ENCODE measurements at regions not wholly inside any gene's neighbourhood (a gene's known extent, or its start where the extent isn't known, plus 50 kb on each side); places are given as distances from the start of the nearest gene placed in this dataset.
"Not testable (repeated sequence)": the region's sequence is repeated elsewhere in the genome, so short reads cannot be mapped to it uniquely, and the experiment has no call there.

GRCh38 chr10:90195288-90195840 lies 494.0 kb downstream of the KIF20B start:
- DNase-seq = no peak

- DNase-seq = no peak
These were observed 496.4 kb downstream of the KIF20B start for GRCh38 chr10:90197766-90198165.

DNA sequence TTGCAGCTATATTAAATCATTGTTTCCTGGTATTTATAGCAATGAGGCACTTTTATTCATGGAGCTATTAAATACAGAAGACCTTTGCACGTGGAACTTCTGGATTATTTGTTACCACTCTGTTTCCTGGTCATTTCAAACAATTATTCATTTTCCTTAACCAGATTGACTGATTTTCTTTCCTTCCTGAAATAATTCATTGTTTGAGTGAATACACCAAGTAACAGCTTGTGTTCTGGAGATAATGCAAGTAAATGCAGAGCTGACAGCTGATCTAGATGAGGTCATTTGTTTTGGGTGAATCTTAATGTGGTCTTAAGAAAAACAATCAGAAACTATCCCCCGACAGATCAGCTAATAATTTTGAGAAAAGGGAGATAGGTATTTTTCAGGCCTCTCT lies 497.7 kb downstream of the KIF20B start:
- no peak for DNase-seq

DNA sequence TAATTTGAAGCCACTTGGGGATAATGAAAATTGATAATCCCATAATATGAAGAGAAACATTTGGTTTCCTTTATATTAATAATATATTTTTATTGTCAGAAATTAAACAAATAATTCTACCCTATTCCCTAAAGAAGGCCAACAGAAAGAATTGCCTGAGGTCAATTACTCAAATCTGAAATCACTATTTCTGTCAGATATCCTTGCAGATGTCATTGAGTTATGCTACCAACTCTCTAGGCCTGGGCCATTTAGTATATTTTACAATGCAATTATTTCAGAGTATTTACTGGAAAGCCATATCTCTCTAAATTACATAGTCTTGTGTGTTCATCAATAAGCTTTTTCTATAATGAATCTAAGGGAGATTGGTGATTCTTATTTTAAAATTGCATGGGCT lies 498.1 kb downstream of the KIF20B start:
- DNase-seq = no peak

- DNase-seq = no peak
These were observed 503.0 kb downstream of the KIF20B start for GRCh38 chr10:90204131-90204955.

GRCh38 chr10:90204956-90205314 lies 503.5 kb downstream of the KIF20B start:
- no peak for DNase-seq

- DNase-seq = no peak
These were observed 503.9 kb downstream of the KIF20B start for GRCh38 chr10:90205340-90205739.

- DNase-seq = no peak
These were observed 512.0 kb downstream of the KIF20B start for GRCh38 chr10:90213346-90213745.

DNA sequence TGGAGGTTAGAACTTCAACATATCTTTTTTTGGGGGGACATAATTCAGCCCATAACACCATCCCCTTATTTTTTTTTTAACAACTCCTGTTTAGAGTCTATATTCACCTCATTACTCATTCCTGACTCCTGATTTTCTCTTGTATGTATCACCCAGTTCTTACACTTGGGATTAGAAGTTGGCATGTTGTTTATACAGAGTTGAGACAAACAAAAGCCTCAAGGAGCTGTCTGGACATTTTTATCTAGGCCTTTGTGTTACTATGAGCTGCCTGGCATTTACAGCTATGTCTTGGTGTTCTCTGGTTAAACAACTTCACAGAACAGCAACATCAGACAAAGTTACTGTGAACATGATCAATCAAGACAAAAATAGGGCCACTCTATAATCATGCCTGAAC lies 517.5 kb downstream of the KIF20B start:
- DNase-seq = no peak

DNA sequence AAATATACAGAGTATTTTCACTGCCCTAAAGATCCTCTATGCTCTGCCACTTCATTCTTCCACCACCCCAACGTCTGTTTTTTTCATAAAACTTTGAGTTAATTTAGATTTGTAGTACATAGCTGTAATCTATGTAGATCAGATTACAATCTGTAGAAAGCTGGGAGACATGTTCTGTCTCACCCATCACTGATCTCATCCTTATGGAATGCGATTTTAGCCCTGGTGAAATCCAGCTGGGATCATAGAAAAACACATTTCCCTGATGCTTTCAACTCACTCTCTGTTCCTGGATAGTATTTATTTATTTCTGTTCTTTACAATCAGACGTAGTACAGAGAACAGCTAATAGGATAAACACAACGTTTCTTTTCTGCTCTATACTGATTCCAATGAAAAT lies 521.0 kb downstream of the KIF20B start:
- no peak for DNase-seq

DNA sequence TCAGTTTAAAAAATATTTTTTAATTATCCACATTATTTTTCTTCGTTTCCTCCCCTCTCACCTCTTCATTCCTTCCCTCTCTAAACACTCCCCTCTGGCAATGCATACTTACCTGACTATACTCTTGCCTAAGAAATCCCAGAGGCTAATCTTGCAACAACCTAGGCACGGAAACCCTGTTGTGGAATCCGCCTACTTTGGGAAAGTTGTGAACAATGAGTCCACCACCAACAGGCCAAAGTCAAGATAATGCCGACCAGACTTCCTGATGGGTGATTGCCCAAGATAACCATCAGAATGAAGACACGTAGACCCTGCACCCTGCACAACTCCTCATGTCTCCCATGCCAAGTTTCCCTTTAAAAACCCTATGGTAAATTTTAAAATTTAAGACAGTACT lies 521.5 kb downstream of the KIF20B start:
- no peak for DNase-seq

DNA sequence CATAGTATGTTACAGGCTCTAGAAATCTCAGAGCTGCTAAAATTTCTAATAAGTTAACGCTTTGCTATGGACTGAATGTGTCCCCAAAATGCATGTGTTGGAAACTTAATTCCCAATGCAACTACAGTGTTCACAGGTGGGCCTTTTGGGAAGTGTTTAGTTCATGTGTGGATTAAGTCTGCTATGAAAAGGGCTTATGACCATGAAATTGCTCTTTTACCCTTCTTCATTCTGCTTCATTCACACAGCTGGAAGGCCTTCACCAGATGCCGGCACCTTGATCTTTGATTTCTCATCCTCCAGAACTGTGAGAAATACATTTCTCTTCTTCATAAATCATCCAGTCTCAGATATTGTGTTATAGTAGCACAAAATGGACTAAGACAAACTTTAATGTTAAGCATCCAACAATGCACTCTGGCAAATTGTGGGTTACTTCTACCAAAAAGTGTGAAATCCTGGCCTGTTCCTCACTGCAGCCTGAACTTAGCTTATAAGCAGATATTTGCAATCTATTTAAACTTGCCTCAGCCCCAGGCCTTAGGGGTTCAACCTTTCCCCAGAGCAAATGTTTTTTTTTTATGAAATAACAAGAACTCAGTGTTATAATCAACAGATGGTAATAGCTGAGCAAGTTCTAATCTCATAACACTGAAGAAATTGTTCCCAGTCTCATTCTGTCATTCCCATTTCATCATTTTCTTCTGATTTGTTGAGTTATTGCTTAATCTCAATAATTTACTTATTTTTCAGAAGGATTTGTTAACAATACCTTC lies 523.6 kb downstream of the KIF20B start:
- DNase-seq = no peak

DNA sequence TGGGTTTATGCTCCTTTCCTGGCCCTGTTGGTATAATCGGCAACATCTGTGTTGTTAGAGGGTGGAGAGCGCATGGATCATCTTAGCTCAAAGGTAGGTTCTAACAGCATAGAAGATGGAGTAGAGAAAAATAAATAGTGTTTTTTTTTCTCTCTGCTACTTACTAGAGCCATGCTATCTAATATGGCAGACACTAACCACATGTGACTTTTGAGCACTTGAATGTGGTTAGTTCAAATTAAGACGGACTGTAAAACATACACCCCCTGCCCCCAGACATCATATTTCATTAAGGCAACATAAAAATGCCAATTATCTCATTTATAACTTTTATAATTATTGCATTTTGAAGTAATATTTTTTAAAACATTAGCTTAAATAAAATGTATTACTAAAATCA lies 525.1 kb downstream of the KIF20B start:
- DNase-seq = no peak

GRCh38 chr10:90227217-90227656 lies 525.8 kb downstream of the KIF20B start:
- DNase-seq = no peak

DNA sequence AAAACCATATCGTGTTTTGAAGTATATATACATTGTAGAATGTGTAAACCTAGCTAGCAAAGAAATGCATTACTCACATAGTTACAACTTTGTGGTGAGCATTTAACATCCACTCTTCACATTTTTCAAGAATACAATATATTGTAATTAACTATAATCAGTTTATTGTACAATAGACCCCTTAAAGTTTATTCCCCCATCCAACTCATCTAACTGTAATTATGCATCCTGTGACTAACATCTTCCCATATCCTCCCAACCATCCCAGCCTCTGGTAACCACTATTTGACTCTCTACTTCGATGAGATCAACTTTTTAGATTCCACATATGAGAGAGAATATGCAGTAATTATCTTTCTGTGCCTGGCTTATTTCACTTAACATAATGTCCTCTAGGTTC lies 526.4 kb downstream of the KIF20B start:
- no peak for DNase-seq

GRCh38 chr10:90229486-90229885 lies 528.1 kb downstream of the KIF20B start:
- no peak for DNase-seq

DNA sequence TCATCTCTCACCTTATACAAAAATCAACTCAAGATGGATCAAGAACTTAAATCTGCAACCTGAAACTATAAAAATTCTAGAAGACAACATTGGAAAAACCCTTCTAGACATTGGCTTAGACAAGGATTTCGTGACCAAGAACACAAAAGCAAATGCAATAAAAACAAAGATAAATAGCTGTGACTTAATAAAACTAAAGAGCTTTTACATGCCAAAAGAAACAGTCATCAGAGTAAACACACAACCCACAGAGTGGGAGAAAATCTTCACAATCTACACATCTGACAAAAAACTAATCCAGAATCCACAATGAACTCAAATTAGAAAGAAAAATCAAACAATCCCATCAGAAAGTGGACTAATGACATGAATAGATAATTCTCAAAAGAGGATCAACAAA lies 532.4 kb downstream of the KIF20B start:
- not testable (repeated sequence) for DNase-seq

- no peak for DNase-seq
These were observed 544.2 kb downstream of the KIF20B start for GRCh38 chr10:90245623-90246022.

DNA sequence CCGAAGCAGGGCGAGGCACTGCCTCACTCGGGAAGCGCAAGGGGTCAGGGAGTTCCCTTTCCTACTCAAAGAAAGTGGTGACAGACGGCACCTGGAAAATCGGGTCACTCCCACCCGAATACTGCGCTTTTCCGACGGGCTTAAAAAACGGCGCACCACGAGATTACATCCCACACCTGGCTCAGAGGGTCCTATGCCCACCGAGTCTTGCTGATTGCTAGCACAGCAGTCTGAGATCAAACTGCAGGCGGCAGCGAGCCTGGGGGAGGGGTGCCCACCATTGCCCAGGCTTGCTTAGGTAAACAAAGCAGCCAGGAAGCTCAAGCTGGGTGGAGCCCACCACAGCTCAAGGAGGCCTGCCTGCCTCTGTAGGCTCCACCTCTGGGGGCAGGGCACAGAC lies 549.4 kb downstream of the KIF20B start:
- DNase-seq = not testable (repeated sequence)

GRCh38 chr10:90269699-90270098 lies 568.3 kb downstream of the KIF20B start:
- no peak for DNase-seq

DNA sequence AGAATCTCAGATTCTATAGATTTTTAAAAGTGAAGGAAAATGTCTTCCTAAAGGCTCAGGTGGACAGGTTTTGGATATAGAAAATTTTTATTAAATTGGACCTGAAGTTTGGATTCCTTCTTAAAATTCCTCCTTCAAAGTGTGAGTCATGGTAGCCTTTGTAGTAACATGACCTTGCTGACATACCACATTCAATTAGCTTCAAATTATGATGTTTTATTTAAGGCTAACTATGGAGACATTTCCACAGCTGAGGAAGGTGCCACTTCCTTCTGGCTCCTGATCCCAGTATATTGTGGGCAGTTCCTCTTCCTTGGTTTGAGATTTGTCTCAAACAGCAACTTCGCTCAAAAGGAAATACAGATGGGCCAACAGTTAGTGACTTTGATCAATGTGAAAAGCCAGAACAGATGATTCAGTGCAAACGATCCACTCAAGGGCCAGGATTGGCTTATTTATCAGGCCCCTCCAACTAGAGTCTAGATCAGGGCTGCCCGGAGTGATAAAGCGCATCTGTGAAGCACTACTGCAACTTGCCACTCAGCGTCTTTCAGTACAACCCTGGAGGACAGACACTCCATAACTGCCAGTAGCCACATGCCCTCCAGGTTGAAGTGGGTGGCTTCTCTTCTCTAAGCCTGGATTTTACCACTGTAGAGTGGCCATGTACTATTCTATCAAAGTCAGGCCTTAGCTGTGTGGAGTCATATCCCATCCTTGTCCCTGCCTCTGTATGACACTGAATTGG lies 573.5 kb downstream of the KIF20B start:
- no peak for DNase-seq

DNA sequence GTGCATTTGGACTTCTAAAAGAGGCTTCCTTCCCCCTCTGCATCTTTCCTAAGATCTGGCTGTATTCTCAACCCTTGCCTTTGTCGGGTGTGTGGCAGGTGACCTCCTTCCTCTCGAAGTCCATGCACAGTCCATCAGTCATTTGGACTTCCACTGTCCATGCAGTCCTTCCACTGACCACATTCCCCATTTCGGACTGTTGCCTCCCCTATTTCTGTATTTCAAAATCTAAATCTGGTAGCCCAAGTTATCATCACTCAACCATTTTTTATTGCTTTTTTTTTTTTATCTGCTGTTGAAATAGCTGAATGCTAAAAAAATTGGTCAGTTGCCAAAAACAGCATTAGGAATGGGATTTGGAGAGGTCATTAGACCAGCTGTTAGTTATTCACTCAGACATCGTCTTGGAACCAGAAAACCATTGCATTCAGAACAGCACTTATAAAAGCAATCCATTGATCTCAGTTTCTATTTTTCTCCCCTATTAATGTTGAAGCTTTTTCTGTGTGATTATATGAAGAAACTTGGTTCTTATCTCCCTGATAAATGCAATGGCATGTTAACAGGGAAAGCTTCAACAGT lies 575.6 kb downstream of the KIF20B start:
- no peak for DNase-seq

DNA sequence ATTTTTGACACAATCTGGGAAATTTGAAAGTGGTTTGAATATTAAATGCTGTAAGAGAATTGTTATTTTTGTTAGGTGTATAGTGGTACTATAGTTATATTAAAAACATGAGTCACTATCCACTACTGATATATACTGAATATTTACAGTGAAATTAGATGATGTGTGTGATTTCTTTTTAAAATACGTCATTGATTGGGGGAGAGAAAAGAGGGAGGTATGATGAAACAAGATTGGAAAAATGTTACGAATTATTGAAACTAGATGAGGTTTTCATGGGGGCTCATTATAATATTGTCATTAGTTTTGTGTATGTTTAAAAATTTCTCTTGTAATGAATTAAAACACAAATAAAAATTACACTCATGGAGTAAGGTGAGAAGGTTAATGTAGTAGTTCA lies 571.4 kb downstream of the HTR7 start:
- DNase-seq = no peak
